Ishikawa (cell line): ENCODE measurements at regions not wholly inside any gene's neighbourhood (a gene's known extent, or its start where the extent isn't known, plus 50 kb on each side); places are given as distances from the start of the nearest gene placed in this dataset.

Experiments
- EP300 ChIP-seq: IDR thresholded peaks from 2 replicates; pipeline ENCODE4 v1.6.1; 2012; ENCODE audit warnings: borderline replicate concordance
- FOXM1 ChIP-seq: IDR thresholded peaks from 2 replicates; pipeline ENCODE4 v1.6.1; 2012; ENCODE audit warnings: low read depth, borderline replicate concordance
- MAX ChIP-seq: IDR thresholded peaks from 2 replicates; pipeline ENCODE4 v1.6.1; 2012
- REST ChIP-seq: IDR thresholded peaks from 2 replicates; pipeline ENCODE4 v1.6.1; 2012; ENCODE audit warnings: low read depth, mild to moderate bottlenecking

GRCh38 chr20:39489986-39490560, 527.9 kb downstream of the DHX35 start:
- no peak for TF ChIP-seq FOXM1
- TF ChIP-seq EP300: no peak
- no peak for TF ChIP-seq MAX
- TF ChIP-seq REST: no peak
